ENCODE measurements at regions not wholly inside any gene's neighbourhood (a gene's known extent, or its start where the extent isn't known, plus 50 kb on each side); places are given as distances from the start of the nearest gene placed in this dataset.

DNA sequence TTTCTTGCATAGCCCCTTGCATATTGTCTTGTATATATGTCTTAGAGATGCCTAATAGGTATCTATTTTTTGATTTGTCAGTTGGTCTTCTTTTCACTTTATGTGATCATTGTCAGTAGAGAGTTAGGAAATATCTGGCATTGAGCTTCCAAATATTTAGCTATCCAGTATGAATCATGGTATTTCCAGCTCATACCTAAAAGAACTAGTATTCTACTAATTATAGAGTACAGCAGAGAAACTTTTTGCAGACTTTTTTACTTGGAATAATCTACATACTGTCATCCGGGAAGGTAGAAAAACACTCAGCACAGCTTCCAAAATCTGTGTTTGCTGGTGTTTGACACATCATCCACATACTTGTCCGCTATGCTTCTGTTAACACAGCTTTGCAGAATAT is 156.4 kb upstream of the HTR1E start:
- no peak for TF ChIP-seq TAF1 (IDR thresholded peaks at IDR 0.05; ENCODE audit: low read depth)
- TF ChIP-seq, protein P1, sequence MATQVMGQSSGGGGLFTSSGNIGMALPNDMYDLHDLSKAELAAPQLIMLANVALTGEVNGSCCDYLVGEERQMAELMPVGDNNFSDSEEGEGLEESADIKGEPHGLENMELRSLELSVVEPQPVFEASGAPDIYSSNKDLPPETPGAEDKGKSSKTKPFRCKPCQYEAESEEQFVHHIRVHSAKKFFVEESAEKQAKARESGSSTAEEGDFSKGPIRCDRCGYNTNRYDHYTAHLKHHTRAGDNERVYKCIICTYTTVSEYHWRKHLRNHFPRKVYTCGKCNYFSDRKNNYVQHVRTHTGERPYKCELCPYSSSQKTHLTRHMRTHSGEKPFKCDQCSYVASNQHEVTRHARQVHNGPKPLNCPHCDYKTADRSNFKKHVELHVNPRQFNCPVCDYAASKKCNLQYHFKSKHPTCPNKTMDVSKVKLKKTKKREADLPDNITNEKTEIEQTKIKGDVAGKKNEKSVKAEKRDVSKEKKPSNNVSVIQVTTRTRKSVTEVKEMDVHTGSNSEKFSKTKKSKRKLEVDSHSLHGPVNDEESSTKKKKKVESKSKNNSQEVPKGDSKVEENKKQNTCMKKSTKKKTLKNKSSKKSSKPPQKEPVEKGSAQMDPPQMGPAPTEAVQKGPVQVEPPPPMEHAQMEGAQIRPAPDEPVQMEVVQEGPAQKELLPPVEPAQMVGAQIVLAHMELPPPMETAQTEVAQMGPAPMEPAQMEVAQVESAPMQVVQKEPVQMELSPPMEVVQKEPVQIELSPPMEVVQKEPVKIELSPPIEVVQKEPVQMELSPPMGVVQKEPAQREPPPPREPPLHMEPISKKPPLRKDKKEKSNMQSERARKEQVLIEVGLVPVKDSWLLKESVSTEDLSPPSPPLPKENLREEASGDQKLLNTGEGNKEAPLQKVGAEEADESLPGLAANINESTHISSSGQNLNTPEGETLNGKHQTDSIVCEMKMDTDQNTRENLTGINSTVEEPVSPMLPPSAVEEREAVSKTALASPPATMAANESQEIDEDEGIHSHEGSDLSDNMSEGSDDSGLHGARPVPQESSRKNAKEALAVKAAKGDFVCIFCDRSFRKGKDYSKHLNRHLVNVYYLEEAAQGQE (IDR thresholded peaks at IDR 0.05; ENCODE audit: low read depth), result no peak
- no peak for TF ChIP-seq EP300 (IDR thresholded peaks at IDR 0.05; ENCODE audit: borderline replicate concordance)
- TF ChIP-seq YY1 (IDR thresholded peaks at IDR 0.05; ENCODE audit: low read depth), result no peak
- no peak for TF ChIP-seq CEBPB (IDR thresholded peaks at IDR 0.05)
- TF ChIP-seq RAD21 (IDR thresholded peaks at IDR 0.05; ENCODE audit: low read depth), result no peak
